ENCODE measurements at regions not wholly inside any gene's neighbourhood (a gene's known extent, or its start where the extent isn't known, plus 50 kb on each side); places are given as distances from the start of the nearest gene placed in this dataset.

DNA sequence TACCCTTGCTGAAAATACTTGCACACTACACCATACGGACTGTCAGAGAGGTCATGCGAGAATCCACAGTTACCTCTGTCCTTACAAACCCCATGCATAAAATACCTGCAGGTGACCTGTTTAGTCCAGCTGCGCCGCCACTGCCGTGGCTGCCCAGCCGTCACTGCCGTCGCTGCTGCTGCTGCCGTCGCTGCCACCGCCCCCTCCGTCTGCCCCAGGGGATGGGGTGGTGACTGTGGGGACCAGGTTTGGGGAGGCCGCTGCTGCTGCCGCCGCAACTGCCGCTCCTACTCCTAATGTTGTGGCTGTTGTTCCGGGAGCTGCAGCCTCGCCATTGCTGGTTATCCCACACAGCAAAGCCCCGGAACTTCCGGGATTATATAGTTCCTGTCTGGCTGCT, 141.8 kb upstream of the ZCCHC13 start:
- TF ChIP-seq POLR2A (IDR thresholded peaks at IDR 0.05), result no peak
- TF ChIP-seq, protein P1, sequence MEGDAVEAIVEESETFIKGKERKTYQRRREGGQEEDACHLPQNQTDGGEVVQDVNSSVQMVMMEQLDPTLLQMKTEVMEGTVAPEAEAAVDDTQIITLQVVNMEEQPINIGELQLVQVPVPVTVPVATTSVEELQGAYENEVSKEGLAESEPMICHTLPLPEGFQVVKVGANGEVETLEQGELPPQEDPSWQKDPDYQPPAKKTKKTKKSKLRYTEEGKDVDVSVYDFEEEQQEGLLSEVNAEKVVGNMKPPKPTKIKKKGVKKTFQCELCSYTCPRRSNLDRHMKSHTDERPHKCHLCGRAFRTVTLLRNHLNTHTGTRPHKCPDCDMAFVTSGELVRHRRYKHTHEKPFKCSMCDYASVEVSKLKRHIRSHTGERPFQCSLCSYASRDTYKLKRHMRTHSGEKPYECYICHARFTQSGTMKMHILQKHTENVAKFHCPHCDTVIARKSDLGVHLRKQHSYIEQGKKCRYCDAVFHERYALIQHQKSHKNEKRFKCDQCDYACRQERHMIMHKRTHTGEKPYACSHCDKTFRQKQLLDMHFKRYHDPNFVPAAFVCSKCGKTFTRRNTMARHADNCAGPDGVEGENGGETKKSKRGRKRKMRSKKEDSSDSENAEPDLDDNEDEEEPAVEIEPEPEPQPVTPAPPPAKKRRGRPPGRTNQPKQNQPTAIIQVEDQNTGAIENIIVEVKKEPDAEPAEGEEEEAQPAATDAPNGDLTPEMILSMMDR (IDR thresholded peaks at IDR 0.05), result no peak
